ENCODE measurements at regions not wholly inside any gene's neighbourhood (a gene's known extent, or its start where the extent isn't known, plus 50 kb on each side); places are given as distances from the start of the nearest gene placed in this dataset.

DNA sequence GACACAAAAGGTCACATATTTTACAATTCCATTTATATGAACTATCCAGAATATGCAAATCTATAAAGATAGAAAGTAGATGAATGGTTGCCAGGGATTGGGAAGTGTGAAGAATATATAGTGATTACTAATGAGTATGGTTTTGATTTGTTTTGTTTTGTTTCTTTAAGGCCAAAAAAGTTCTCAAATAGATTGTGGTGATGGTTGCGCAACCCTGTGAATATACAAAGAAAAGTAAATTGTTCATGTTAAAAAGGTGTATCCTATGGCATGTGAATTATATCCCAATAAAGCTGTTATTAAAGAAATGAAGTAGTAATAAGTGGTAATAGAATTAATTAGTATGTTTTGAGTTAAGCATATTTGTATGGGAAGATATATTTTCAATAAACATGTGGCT, 431.8 kb upstream of the CNTN4 start:
- TF ChIP-seq EZH2 (optimal IDR thresholded peaks at IDR 0.05; ENCODE audit: low read depth, low read length), result no peak
- TF ChIP-seq, protein P1, sequence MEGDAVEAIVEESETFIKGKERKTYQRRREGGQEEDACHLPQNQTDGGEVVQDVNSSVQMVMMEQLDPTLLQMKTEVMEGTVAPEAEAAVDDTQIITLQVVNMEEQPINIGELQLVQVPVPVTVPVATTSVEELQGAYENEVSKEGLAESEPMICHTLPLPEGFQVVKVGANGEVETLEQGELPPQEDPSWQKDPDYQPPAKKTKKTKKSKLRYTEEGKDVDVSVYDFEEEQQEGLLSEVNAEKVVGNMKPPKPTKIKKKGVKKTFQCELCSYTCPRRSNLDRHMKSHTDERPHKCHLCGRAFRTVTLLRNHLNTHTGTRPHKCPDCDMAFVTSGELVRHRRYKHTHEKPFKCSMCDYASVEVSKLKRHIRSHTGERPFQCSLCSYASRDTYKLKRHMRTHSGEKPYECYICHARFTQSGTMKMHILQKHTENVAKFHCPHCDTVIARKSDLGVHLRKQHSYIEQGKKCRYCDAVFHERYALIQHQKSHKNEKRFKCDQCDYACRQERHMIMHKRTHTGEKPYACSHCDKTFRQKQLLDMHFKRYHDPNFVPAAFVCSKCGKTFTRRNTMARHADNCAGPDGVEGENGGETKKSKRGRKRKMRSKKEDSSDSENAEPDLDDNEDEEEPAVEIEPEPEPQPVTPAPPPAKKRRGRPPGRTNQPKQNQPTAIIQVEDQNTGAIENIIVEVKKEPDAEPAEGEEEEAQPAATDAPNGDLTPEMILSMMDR (IDR thresholded peaks at IDR 0.05; ENCODE audit: low read length), result no peak
- no peak for TF ChIP-seq EZH2phosphoT487 (IDR thresholded peaks at IDR 0.05; ENCODE audit: low read length)
